ENCODE measurements at regions not wholly inside any gene's neighbourhood (a gene's known extent, or its start where the extent isn't known, plus 50 kb on each side); places are given as distances from the start of the nearest gene placed in this dataset.

GRCh38 chr11:32313477-32313876 is 121.9 kb downstream of the WT1 start:
- intact Hi-C loops (cut with micrococcal nuclease) (no loop called here), in situ Hi-C loops (cut with MboI) (no loop called here)
- POLR2A ChIA-PET = interaction anchor here (0.6 kb wide), 1 partner anchor 504 kb away, joined by 4 read pairs; no protein-coding TSS in a partner anchor
- no peaks in the 10 kb centered on the region for H4K20me1 ChIP-seq (replicated peaks; ENCODE audit: control insufficient read depth, insufficient read depth, low read length)
- no peak overlapping the region for H3K4me2 ChIP-seq (ENCODE audit: insufficient read depth, low read length)
- no TSS peak for BruUV-seq (replicated peaks)
- H3K4me3 ChIP-seq = no peak overlapping the region
- no peaks in the 10 kb centered on the region for H3K9me3 ChIP-seq (replicated peaks; ENCODE audit: control insufficient read depth, insufficient read depth, low read depth, low read length)
- H2AFZ ChIP-seq (ENCODE audit: low read depth, low read length) = no peak overlapping the region
- H3K79me2 ChIP-seq (ENCODE audit: control insufficient read depth, insufficient read depth, low read length) = no peaks in the 10 kb centered on the region
- DNase-seq (ENCODE audit: extremely low read depth in 1 of 4, low spot score in 3 of 4) = no peak
- 3% methylated on average over 6 of the region's 6 CpGs for WGBS (ENCODE audit: insufficient coverage, low coverage, missing lambda C conversion rate)
- ATAC-seq = no peak
- CTCF ChIA-PET (ENCODE audit: low intra/inter-chr PET ratio) = no interaction called here
- H3K9ac ChIP-seq (ENCODE audit: insufficient read depth in 1 of 2, low read depth in 2 of 2, low read length in 2 of 2) = peak overlapping the region in 1 of 2 experiments; percentile 21; a peak in 1 of 4 replicates
- no peaks in the 10 kb centered on the region for H3K4me1 ChIP-seq (replicated peaks in 1 of 2; ENCODE audit: control insufficient read depth in 2 of 2, insufficient read depth in 2 of 2, low read length in 2 of 2)
- TF ChIP-seq NR2F6 (CRISPR knock-in tag; IDR thresholded peaks at IDR 0.05) (no peak), ZNF830 (CRISPR knock-in tag; IDR thresholded peaks at IDR 0.05) (no peak), SMAD2 (IDR thresholded peaks at IDR 0.05; ENCODE audit: low read depth, low read length) (no peak), KHSRP (IDR thresholded peaks at IDR 0.05) (no peak), ZNF165 (CRISPR knock-in tag; IDR thresholded peaks at IDR 0.05; ENCODE audit: borderline replicate concordance) (no peak), TCF3 (CRISPR knock-in tag; IDR thresholded peaks at IDR 0.05) (no peak), NFATC3 (IDR thresholded peaks at IDR 0.05) (no peak)
- H3K27me3 ChIP-seq (ENCODE audit: control insufficient read depth in 2 of 2, insufficient read depth in 2 of 2, low read length in 2 of 2) = peaks cover 7 to 34% of the 10 kb centered on the region in 2 experiments
- no peaks in the 10 kb centered on the region for H3K9me1 ChIP-seq (ENCODE audit: control insufficient read depth, insufficient read depth, low read length)
- no peak for FAIRE-seq
- H3K27ac ChIP-seq (ENCODE audit: extremely low read depth, low read depth, low read length) = no peak overlapping the region
- H3K36me3 ChIP-seq (ENCODE audit: control insufficient read depth, insufficient read depth, low read length) = no peaks in the 10 kb centered on the region

- 2% methylated on average over 4 of the region's 4 CpGs for WGBS (ENCODE audit: insufficient coverage, low coverage, missing lambda C conversion rate)
- no peaks in the 10 kb centered on the region for H3K4me1 ChIP-seq (replicated peaks in 1 of 2; ENCODE audit: control insufficient read depth in 2 of 2, insufficient read depth in 2 of 2, low read length in 2 of 2)
- in situ Hi-C loops (cut with MboI) = no loop called here
- H4K20me1 ChIP-seq (replicated peaks; ENCODE audit: control insufficient read depth, insufficient read depth, low read length) = no peaks in the 10 kb centered on the region
- no peaks in the 10 kb centered on the region for H3K79me2 ChIP-seq (ENCODE audit: control insufficient read depth, insufficient read depth, low read length)
- no peak overlapping the region for H3K27ac ChIP-seq (ENCODE audit: extremely low read depth, low read depth, low read length)
- DNase-seq (ENCODE audit: extremely low read depth in 1 of 4, low spot score in 3 of 4) (no peak), FAIRE-seq (no peak), ATAC-seq (no peak)
- no peak overlapping the region for H2AFZ ChIP-seq (ENCODE audit: low read depth, low read length)
- no peak overlapping the region for H3K4me3 ChIP-seq
- no peak overlapping the region for H3K4me2 ChIP-seq (ENCODE audit: insufficient read depth, low read length)
- BruUV-seq (replicated peaks) = no TSS peak
- intact Hi-C loops (cut with micrococcal nuclease) = no loop called here
- H3K36me3 ChIP-seq (ENCODE audit: control insufficient read depth, insufficient read depth, low read length) = no peaks in the 10 kb centered on the region
- no peak overlapping the region for H3K9ac ChIP-seq (ENCODE audit: insufficient read depth in 1 of 2, low read depth in 2 of 2, low read length in 2 of 2)
- H3K27me3 ChIP-seq (ENCODE audit: control insufficient read depth in 2 of 2, insufficient read depth in 2 of 2, low read length in 2 of 2) = peaks cover 11 to 38% of the 10 kb centered on the region in 2 experiments
- ChIA-PET POLR2A (interaction anchor here (1.3 kb wide), 1 partner anchor 8 kb away, joined by 3 read pairs; no protein-coding TSS in a partner anchor), CTCF (ENCODE audit: low intra/inter-chr PET ratio) (no interaction called here)
- H3K9me1 ChIP-seq (ENCODE audit: control insufficient read depth, insufficient read depth, low read length) = no peaks in the 10 kb centered on the region
- H3K9me3 ChIP-seq (replicated peaks; ENCODE audit: control insufficient read depth, insufficient read depth, low read depth, low read length) = no peaks in the 10 kb centered on the region
- TF ChIP-seq ZNF184 (CRISPR knock-in tag; IDR thresholded peaks at IDR 0.05) = no peak
- no peak for TF ChIP-seq ZNF518B (CRISPR knock-in tag; IDR thresholded peaks at IDR 0.05)
- no peak for TF ChIP-seq FOSL1 (tag; conservative IDR thresholded peaks at IDR 0.05)
- TF ChIP-seq KLF6 (CRISPR knock-in tag; IDR thresholded peaks at IDR 0.05; ENCODE audit: borderline replicate concordance) = no peak
- TF ChIP-seq C11orf30 (IDR thresholded peaks at IDR 0.05; ENCODE audit: low read depth) = peak; percentile 32; the same call in 1 of the 2 replicates
- no peak for TF ChIP-seq UBTF (IDR thresholded peaks at IDR 0.05; ENCODE audit: borderline replicate concordance in 1 of 2, low read depth in 2 of 2, low read length in 2 of 2)
Observed at GRCh38 chr11:32315121-32315520, 120.2 kb downstream of the WT1 start.

Data from K562 (cell line).